Upper lobe of left lung (tissue), 4 donors: ENCODE measurements at regions not wholly inside any gene's neighbourhood (a gene's known extent, or its start where the extent isn't known, plus 50 kb on each side); places are given as distances from the start of the nearest gene placed in this dataset.

ENCODE experiments used
- EP300 ChIP-seq, 4 donors: sonication (generic); formaldehyde crosslinking; IDR thresholded peaks; one replicate each; pipeline ENCODE4 v1.5.1; 2017; ENCODE audit warnings: antibody characterized with exemption in 4 of 4, control low read depth in 2 of 4
- POLR2A ChIP-seq, 4 donors: fragments of 450-650 bp; IDR thresholded peaks; one replicate each; pipeline ENCODE4 v1.5.1; 2016 to 2017; ENCODE audit warnings: antibody characterized with exemption in 4 of 4, mild to moderate bottlenecking in 2 of 4
- TF ChIP-seq, protein P1 (sequence below), 6 experiments: fragments of 450-650 bp in 4 of 6; fragments of 200-600 bp in 2 of 6; sonication (generic) in 2 of 6; IDR thresholded peaks; one replicate each; pipeline ENCODE4 v1.5.1; 2016 to 2019; ENCODE audit warnings: antibody characterized with exemption in 6 of 6

DNA sequence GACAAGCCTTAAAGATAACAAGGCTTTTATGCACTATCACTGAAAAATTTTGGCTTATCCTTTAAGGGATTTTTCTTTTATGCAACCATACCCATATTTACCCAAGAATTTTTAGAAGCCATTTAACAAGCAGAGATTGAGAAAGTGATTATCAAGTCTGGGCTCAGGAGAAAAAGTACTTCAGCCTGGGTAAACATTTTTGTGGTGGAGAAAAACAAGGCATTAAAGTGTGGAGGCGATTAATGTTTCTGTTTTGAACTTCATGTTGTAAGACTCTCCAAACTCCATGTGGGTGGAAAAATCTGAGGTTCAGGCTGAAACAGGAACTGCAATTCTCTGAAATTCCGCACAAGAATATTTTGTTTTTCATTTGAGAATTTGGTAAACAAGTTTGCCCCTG lies 260.4 kb upstream of the KCNMB2 start:
- TF ChIP-seq, protein P1, sequence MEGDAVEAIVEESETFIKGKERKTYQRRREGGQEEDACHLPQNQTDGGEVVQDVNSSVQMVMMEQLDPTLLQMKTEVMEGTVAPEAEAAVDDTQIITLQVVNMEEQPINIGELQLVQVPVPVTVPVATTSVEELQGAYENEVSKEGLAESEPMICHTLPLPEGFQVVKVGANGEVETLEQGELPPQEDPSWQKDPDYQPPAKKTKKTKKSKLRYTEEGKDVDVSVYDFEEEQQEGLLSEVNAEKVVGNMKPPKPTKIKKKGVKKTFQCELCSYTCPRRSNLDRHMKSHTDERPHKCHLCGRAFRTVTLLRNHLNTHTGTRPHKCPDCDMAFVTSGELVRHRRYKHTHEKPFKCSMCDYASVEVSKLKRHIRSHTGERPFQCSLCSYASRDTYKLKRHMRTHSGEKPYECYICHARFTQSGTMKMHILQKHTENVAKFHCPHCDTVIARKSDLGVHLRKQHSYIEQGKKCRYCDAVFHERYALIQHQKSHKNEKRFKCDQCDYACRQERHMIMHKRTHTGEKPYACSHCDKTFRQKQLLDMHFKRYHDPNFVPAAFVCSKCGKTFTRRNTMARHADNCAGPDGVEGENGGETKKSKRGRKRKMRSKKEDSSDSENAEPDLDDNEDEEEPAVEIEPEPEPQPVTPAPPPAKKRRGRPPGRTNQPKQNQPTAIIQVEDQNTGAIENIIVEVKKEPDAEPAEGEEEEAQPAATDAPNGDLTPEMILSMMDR (IDR thresholded peaks at IDR 0.05), result no peak
- no peak for TF ChIP-seq POLR2A (IDR thresholded peaks at IDR 0.05)
- no peak for TF ChIP-seq EP300 (IDR thresholded peaks at IDR 0.05)
